Ovary (tissue), 7 donors: ENCODE measurements at regions not wholly inside any gene's neighbourhood (a gene's known extent, or its start where the extent isn't known, plus 50 kb on each side); places are given as distances from the start of the nearest gene placed in this dataset.

Experiments
- DNase-seq, 5 donors: peaks; one replicate each; pipeline ENCODE4 v3.0.0-alpha.2; 2019 to 2020
- H3K27ac ChIP-seq, 2 donors: fragments of 200-600 bp; one replicate each; pipeline versions ENCODE4 v1.5.1 to v1.8.0; 2019 to 2022
- H3K27me3 ChIP-seq: fragments of 200-600 bp; one replicate; pipeline ENCODE4 v1.8.0; 2022
- H3K36me3 ChIP-seq: fragments of 200-600 bp; sonication (generic); one replicate; pipeline ENCODE4 v1.5.1; 2019
- H3K4me1 ChIP-seq: one replicate; pipeline ENCODE4 v1.8.1; 2013; ENCODE audit warnings: mild to moderate bottlenecking, moderate library complexity; ENCODE audit not compliant: insufficient read depth
- H3K4me3 ChIP-seq: fragments of 200-600 bp; sonication (generic); one replicate; pipeline ENCODE4 v1.5.1; 2017
- H3K9me3 ChIP-seq, 2 donors: fragments of 200-600 bp in 1 of 2; sonication (generic) in 1 of 2; one replicate each; pipeline versions ENCODE4 v1.5.1 to v1.8.1; 2013 to 2019; ENCODE audit warnings: mild to moderate bottlenecking in 1 of 2, moderate library complexity in 1 of 2
- EP300 ChIP-seq: sonication (generic); formaldehyde crosslinking; IDR thresholded peaks from one replicate; pipeline ENCODE4 v1.6.1; 2017; ENCODE audit warnings: antibody characterized with exemption
- POLR2A ChIP-seq: fragments of 450-650 bp; IDR thresholded peaks from one replicate; pipeline ENCODE4 v1.6.1; 2017; ENCODE audit warnings: antibody characterized with exemption, mild to moderate bottlenecking, moderate library complexity
- WGBS, 3 donors: extraction: QIAGEN DNeasy Blood & Tissue Kit in 1 of 3; methylation state at CpG; one replicate each; pipeline versions ENCODE4 v1.1.5 to v1.1.7; 2013 to 2017; 5-methylcytosine and 5-hydroxymethylcytosine counted together
- intact Hi-C, 4 donors: fragments of 100-400 bp; cut with DNase I; formaldehyde crosslinking; loops; one replicate each; pipeline versions ENCODE4 v1.11.0 to v1.15.1; 2022 to 2023
- TF ChIP-seq, protein P1 (sequence below), 3 donors: fragments of 450-650 bp in 2 of 3; fragments of 200-600 bp in 1 of 3; IDR thresholded peaks; one replicate each; pipeline versions ENCODE4 v1.5.1 to v1.8.0; 2016 to 2022; ENCODE audit warnings: antibody characterized with exemption in 3 of 3, mild to moderate bottlenecking in 1 of 3
- donor health status: DM: no; HTN: no; CAD: no; lungs with moderate emphysema.
- donor health status: DM: no; HTN: no; CAD: no.
- donor health status: Bipolar disorder and iron deficiency.
- donor health status: DM: no; HTN: no; CAD: no.
- donor health status: DM: yes; HTN: yes; CAD: no.

DNA sequence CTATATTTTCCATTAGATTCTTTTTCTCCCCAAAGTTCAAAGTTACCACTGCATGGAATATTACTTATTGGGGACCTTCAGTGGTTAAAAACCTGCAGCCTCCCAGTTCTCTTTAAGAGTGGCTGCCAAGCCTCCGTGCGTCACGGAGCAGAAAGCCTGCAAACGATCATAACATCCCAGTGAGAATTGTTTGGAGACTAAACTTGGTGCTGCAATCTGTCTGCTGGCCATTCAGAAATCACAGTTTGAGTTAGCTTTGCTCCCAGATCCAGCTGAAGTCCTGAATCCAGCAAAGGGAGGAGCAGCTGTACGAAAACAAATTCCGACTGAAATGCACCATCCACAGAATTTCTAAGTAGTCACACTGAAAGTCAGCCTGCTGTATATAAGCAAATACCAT is 213.5 kb upstream of the PDE10A start:
- peak overlapping the region in 1 of 2 donors; percentile 22 for H3K27ac ChIP-seq
- H3K4me3 ChIP-seq, result no peak overlapping the region
- WGBS, 3 donors, result 1 to 3% (median 3%) methylated on average over 6 of the region's 6 CpGs

DNA sequence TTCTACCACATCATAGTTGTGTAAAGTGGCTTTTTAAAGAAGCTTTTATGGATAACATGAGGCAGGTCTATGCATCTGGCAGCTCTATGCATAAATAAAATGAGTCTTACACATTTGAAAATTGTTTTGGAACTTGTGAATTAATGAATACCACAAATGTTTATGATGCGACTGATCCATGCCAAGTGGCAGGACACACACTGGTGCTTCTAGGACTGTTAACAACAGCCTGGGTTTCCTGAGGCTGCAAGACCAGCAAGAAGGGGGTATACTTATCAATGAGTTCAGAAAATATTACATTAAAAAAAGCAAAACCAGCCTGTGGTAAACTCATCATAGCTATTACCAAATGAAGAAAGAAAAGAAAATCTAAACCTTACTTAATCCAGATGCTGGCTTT is 212.9 kb upstream of the PDE10A start:
- TF ChIP-seq, protein P1, sequence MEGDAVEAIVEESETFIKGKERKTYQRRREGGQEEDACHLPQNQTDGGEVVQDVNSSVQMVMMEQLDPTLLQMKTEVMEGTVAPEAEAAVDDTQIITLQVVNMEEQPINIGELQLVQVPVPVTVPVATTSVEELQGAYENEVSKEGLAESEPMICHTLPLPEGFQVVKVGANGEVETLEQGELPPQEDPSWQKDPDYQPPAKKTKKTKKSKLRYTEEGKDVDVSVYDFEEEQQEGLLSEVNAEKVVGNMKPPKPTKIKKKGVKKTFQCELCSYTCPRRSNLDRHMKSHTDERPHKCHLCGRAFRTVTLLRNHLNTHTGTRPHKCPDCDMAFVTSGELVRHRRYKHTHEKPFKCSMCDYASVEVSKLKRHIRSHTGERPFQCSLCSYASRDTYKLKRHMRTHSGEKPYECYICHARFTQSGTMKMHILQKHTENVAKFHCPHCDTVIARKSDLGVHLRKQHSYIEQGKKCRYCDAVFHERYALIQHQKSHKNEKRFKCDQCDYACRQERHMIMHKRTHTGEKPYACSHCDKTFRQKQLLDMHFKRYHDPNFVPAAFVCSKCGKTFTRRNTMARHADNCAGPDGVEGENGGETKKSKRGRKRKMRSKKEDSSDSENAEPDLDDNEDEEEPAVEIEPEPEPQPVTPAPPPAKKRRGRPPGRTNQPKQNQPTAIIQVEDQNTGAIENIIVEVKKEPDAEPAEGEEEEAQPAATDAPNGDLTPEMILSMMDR (IDR thresholded peaks at IDR 0.05), result no peak
- no peak for TF ChIP-seq POLR2A
- TF ChIP-seq EP300, result no peak
- Histone ChIP-seq H3K36me3 (no peaks in the 10 kb centered on the region), H3K4me1 (peaks cover 5% of the 10 kb centered on the region), H3K27me3 (no peaks in the 10 kb centered on the region), H3K4me3 (no peak overlapping the region), H3K27ac (no peak overlapping the region), H3K9me3 (no peaks in the 10 kb centered on the region)
- intact Hi-C loops, result no loop called here
- DNase-seq, result no peak
- WGBS, 3 donors, result 31 to 45% (median 43%) methylated on average over 1 of the region's 1 CpG

More for the DNA sequence above, 213.5 kb upstream of the PDE10A start:
- Histone ChIP-seq H3K27me3 (no peaks in the 10 kb centered on the region), H3K36me3 (no peaks in the 10 kb centered on the region), H3K9me3 (no peaks in the 10 kb centered on the region), H3K4me1 (peaks cover 5% of the 10 kb centered on the region)
- TF ChIP-seq, protein P1 (IDR thresholded peaks at IDR 0.05), result no peak
- no peak for TF ChIP-seq EP300
- no peak for TF ChIP-seq POLR2A
- intact Hi-C loops, result no loop called here
- peak; percentile 73 to 87 (median 80) for DNase-seq

DNA sequence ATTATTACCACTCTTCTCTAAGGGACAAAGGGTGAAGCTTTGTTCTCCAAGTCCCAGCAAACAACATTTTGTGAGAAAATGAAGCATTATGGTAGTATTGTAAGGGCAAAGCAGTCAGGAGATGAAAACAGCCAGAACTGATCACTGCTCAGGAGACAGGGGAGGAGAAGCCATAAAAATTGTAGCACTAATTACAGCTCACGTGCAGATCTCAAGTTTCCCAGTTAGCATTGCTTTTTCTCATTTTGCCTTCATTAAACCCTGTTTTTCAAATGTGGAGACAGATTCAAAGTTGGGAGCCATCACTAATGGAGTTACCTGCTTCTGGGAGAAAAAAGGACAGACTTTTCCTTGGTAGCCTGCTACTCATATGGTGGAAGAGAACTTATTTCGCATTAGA is 210.9 kb upstream of the PDE10A start:
- H3K4me3 ChIP-seq, result no peak overlapping the region
- H3K4me1 ChIP-seq, result peaks cover 5% of the 10 kb centered on the region
- H3K27ac ChIP-seq, result no peak overlapping the region
- intact Hi-C loops, result no loop called here
- H3K27me3 ChIP-seq, result no peaks in the 10 kb centered on the region
- H3K36me3 ChIP-seq, result no peaks in the 10 kb centered on the region
- H3K9me3 ChIP-seq, result no peaks in the 10 kb centered on the region
- TF ChIP-seq POLR2A, result no peak
- TF ChIP-seq, protein P1 (IDR thresholded peaks at IDR 0.05), result no peak
- TF ChIP-seq EP300, result no peak
- WGBS, 3 donors, result 50 to 56% (median 52%) methylated on average over 2 of the region's 2 CpGs
- DNase-seq, result no peak

DNA sequence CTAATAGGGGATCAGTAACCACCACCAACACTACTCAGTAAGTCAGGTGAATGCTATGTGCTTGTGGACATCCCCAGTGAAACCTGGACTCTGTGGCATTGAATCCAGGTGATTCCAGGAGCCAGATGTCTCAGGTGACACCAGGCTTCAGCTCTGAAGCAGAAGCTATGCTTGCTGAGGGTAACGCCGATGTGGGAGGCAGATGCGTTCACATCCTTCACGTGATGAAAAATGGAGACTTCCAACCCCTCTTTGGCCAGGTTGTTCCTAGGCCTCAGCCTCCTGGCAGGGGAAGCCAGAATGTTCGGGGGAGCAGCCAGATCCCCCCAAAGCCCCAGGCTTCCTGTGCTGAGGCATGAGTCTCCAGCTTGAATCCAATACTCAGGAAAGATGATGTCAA is 209.8 kb upstream of the PDE10A start:
- no peak for DNase-seq
- Histone ChIP-seq H3K4me1 (peaks cover 5% of the 10 kb centered on the region), H3K9me3 (no peaks in the 10 kb centered on the region), H3K27me3 (no peaks in the 10 kb centered on the region), H3K4me3 (no peak overlapping the region), H3K27ac (no peak overlapping the region), H3K36me3 (no peaks in the 10 kb centered on the region)
- TF ChIP-seq EP300 (no peak), POLR2A (no peak)
- TF ChIP-seq, protein P1 (IDR thresholded peaks at IDR 0.05), result no peak
- intact Hi-C loops, result no loop called here
- WGBS, 3 donors, result 48 to 70% (median 53%) methylated on average over 5 of the region's 5 CpGs

DNA sequence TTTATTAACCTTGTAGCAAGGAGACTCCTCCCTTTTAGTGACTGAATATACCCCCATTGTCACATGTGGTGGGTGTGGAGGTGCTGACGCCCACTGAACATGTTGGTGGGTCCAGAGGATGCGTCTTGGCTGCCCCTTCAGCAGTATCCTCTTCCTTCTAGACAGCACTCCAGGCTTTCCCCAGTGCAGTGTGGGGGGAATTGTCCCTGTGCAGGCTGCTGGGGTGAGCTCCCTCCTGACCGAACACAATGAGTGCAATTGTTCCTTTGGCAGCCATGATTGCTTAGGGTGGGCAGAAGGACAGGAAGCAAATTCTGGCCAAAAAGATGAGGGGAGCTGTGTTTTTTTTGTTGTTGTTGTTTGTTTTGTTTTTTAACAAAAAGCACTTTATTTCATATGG is 209.3 kb upstream of the PDE10A start:
- DNase-seq, result no peak
- no peaks in the 10 kb centered on the region for H3K9me3 ChIP-seq
- no peaks in the 10 kb centered on the region for H3K36me3 ChIP-seq
- no peak overlapping the region for H3K27ac ChIP-seq
- intact Hi-C loops, result no loop called here
- WGBS, 3 donors, result 86 to 97% (median 89%) methylated on average over 3 of the region's 3 CpGs
- peaks cover 5% of the 10 kb centered on the region for H3K4me1 ChIP-seq
- TF ChIP-seq EP300 (no peak), POLR2A (no peak)
- TF ChIP-seq, protein P1 (IDR thresholded peaks at IDR 0.05), result no peak
- no peaks in the 10 kb centered on the region for H3K27me3 ChIP-seq
- no peak overlapping the region for H3K4me3 ChIP-seq
